GM13976 (cell line): ENCODE measurements at regions not wholly inside any gene's neighbourhood (a gene's known extent, or its start where the extent isn't known, plus 50 kb on each side); places are given as distances from the start of the nearest gene placed in this dataset.
"Not testable (repeated sequence)": the region's sequence is repeated elsewhere in the genome, so short reads cannot be mapped to it uniquely, and the experiment has no call there.

Experiments
- DNase-seq: peaks from one replicate; pipeline ENCODE4 v3.0.0; 2012; ENCODE audit warnings: low spot score
- CTCF ChIP-seq: IDR thresholded peaks from 2 replicates; pipeline ENCODE4 v1.5.1; 2012; ENCODE audit warnings: borderline replicate concordance, mild to moderate bottlenecking; ENCODE audit not compliant: insufficient read depth; ENCODE audit errors: extremely low read depth, missing control alignments, control extremely low read depth
- in situ Hi-C: fragments of 300-500 bp; cut with MboI; formaldehyde crosslinking; loops from one replicate; pipeline ENCODE4 v1.12.0; 2022; ENCODE audit warnings: low sequenced_read_pairs, mixed read lengths, inconsistent platforms; ENCODE audit not compliant: unreplicated experiment

GRCh38 chr12:33892425-33892824 lies 129.9 kb upstream of the ALG10 start:
- no peak for DNase-seq
- in situ Hi-C loops = no loop called here
- no peak for TF ChIP-seq CTCF

GRCh38 chr12:33920460-33920859 lies 101.8 kb upstream of the ALG10 start:
- in situ Hi-C loops, DNase-seq: not testable (repeated sequence)

- no peak for DNase-seq
- in situ Hi-C loops = no loop called here
- TF ChIP-seq CTCF = no peak
Measured at GRCh38 chr12:33926095-33926494, 96.2 kb upstream of the ALG10 start.

GRCh38 chr12:33937669-33938068 lies 84.6 kb upstream of the ALG10 start:
- in situ Hi-C loops, DNase-seq: not testable (repeated sequence)

GRCh38 chr12:33942172-33942571 lies 80.1 kb upstream of the ALG10 start:
- in situ Hi-C loops = no loop called here
- no peak for TF ChIP-seq CTCF
- DNase-seq = no peak

- TF ChIP-seq CTCF = no peak
Measured at GRCh38 chr12:33944703-33945437, 77.4 kb upstream of the ALG10 start.

GRCh38 chr12:33945438-33945784 lies 76.9 kb upstream of the ALG10 start:
- no peak for DNase-seq
- in situ Hi-C loops = no loop called here
- no peak for TF ChIP-seq CTCF

More at GRCh38 chr12:33944703-33945437, 77.4 kb upstream of the ALG10 start:
- no peak for DNase-seq
- in situ Hi-C loops = no loop called here

GRCh38 chr12:33966219-33966618 lies 56.1 kb upstream of the ALG10 start:
- in situ Hi-C loops = not testable (repeated sequence)

GRCh38 chr12:33967760-33968159 lies 54.5 kb upstream of the ALG10 start:
- no peak for TF ChIP-seq CTCF
- in situ Hi-C loops = no loop called here
- no peak for DNase-seq

More at GRCh38 chr12:33966219-33966618, 56.1 kb upstream of the ALG10 start:
- DNase-seq = not testable (repeated sequence)
